Suppressor macrophage (primary cell): ENCODE measurements at regions not wholly inside any gene's neighbourhood (a gene's known extent, or its start where the extent isn't known, plus 50 kb on each side); places are given as distances from the start of the nearest gene placed in this dataset.
"Not testable (repeated sequence)": the region's sequence is repeated elsewhere in the genome, so short reads cannot be mapped to it uniquely, and the experiment has no call there.

Source experiments
- DNase-seq, 4 experiments: peaks; one replicate each; pipeline ENCODE4 v3.0.0-alpha.2; 2020 to 2022

DNA sequence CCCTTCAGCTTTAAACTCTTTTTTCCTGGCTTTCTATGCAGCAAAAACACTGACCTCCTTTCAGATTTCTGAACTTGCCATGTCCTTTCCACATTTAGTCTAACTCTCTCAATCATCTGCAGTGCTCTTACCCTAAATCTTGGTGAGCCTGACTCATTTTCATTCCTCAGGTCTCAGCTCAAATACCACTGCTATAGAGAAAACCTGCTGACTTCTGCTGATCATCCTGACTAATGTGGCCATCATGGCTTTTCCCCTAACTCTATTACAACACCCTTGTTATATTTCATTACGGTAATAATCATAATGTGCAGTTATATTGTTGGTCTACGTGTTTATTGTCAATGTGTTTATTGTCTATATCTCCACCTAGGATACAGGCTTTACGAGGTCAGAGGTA is 207.3 kb upstream of the OR4E1 start:
- DNase-seq: no peak

DNA sequence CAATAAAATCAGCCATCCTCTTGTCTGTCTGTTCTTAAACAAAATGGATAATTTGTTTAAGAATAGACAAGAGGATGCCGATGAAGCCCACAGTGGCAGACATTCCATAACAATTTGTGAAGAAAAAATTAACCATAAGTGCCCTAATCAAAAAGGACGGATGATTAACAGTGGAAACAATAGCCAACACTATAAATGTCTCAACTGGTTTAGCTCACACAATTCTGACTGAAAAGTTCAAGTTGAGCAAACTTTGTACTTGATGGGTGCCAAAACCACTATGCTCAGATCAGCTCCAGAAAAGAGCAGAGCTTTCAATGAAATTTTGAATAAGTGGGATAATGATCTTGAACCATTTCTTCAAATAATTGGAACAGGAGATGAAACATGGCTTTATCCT is 202.2 kb upstream of the OR4E1 start:
- no peak for DNase-seq

DNA sequence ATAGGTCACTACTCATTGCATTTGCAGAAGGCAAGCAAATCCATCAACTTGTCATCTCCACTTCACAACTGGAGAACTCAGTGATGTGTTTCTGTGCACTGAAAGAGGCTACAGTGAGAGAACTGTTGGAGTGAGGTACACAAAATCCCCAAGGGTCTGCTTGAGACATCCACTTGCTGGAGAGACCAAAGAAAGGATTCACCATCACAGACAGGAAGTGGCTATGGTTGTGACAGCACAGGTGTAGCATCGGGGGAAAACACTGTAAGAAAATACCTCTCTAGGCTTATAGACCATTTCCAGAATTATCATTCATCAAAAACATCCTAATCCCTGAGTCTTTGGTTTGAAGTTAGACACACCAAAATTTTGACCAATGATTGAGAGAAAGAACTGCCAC is 201.3 kb upstream of the OR4E1 start:
- DNase-seq: no peak

- DNase-seq: peak in 1 of 4 experiments; percentile 7
These were observed 200.5 kb upstream of the OR4E1 start for GRCh38 chr14:21874167-21874566.

GRCh38 chr14:21868442-21869046 is 194.9 kb upstream of the OR4E1 start:
- peak; percentile 37 to 64 (median 56) for DNase-seq

DNA sequence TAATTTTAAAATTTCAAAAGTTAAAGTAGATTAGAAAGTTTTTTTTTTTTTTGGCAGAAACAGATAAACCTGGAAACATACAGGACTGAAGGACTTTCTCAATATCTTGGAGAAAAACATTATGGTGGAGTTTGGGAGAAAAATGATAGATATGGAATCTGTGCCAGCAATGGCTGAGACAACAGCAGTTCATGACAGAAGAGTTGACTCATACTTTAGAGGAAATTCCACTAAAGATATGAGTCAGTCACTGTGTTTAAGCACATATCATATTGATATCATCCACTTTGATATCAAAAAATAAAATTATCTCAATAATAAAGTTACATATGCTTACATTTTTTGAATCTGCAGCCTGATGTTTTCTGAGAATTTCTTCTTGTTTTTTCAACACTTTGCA is 193.9 kb upstream of the OR4E1 start:
- no peak for DNase-seq

DNA sequence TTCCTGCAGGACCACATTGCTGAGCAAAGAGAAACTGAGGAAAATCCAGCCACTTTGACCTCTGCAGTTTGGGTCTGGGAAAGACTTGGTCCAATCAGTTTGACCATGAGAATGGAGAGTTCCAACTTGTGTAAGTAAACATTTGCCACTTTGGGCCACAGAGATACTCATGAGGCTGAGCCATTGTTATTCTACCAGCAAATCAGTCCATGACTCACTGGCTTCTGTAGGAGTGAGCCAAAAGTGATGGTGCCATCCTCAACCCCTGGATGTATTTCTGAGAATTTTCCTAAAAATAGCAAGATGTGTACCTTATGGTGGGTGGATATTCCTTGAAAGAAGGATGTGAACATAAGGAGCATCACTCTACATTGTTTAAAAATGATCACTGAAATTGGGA is 192.9 kb upstream of the OR4E1 start:
- DNase-seq: no peak

- DNase-seq: no peak
These were observed 189.7 kb upstream of the OR4E1 start for GRCh38 chr14:21863289-21863688.

GRCh38 chr14:21861153-21861552 is 187.5 kb upstream of the OR4E1 start:
- DNase-seq: no peak

GRCh38 chr14:21860172-21860571 is 186.6 kb upstream of the OR4E1 start:
- DNase-seq: peak; percentile 32 to 58 (median 44)

DNA sequence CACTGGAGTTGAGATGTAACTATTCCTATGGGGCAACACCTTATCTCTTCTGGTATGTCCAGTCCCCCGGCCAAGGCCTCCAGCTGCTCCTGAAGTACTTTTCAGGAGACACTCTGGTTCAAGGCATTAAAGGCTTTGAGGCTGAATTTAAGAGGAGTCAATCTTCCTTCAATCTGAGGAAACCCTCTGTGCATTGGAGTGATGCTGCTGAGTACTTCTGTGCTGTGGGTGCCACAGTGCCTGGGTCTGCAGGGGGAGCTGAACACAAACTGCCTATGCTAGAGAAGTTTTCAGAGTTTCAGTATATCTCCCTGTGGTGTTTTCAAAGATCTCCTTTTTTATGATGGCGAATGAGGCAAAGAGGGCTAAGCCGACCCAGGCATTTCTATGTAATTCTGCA is 179.2 kb upstream of the OR4E1 start:
- DNase-seq: no peak

- peak; percentile 43 to 70 (median 56) for DNase-seq
These were observed 178.5 kb upstream of the OR4E1 start for GRCh38 chr14:21852061-21852664.

- not testable (repeated sequence) for DNase-seq
These were observed 173.3 kb upstream of the OR4E1 start for GRCh38 chr14:21846902-21847301.

DNA sequence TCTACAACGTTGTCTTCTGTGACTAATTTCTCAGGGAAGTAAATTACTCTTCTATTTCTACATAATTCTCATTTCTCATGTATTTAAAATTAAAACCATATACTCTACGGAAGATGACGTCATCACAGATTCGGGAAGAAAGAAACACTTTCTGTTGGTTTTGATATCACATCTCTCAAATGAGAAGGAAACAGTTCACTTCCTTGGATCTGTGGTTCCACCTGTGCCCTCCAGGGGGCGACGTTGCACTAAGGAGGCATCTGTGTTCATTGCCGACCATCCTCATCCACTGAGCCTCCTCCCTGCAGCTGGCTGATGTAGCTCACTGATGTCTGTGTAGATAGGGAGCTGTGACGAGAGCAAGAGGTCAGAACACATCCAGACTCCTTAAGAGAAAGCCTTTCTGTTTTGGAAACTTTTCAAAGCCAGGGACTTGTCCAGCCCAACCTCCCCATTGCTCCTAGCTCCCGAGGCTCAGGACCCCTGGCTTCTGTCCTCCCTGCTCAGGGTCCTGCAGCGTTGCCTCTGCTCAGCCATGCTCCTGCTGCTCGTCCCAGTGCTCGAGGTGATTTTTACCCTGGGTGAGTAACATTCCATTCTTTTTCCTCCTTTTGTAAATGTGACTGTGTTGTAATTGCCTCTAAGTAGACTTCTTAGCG is 172.7 kb upstream of the OR4E1 start:
- peak; percentile 32 to 62 (median 55) for DNase-seq

DNA sequence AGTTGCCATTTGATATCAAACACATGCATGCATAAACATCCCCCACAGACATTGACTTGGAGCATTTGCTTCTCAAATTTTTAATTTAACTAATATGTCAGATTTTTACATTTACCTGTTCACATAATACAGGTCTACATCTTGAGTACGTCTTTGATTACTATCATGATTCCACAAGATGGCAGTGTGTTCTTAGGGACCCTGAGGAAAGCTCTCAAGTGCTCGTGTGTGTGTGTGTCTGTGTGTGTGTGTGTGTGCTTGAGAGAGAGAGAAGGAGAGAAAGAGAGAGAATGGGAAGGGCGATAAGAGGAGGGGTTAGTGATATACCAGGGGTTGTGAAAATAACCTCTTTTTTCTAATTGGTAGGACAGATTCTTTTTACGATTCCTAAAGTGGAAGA is 167.1 kb upstream of the OR4E1 start:
- DNase-seq: no peak

DNA sequence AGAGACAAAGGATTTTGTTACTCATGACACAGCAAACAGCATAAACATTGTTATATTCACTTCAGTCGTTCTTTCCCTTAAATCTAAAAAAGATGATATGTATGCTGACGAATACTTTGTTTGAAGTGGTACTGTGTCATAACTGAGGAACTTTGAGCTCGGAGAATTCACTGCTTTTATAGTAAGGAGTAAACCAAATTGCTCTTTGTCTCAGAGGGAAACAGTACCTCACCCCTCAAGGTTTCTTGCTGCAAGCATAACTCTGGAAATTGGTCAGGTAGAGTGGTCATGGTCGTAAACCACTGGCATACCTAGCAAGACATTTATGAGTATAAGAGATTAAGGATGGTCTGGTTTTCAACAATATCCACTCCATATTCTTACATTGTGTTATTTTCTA is 160.2 kb upstream of the OR4E1 start:
- no peak for DNase-seq

DNA sequence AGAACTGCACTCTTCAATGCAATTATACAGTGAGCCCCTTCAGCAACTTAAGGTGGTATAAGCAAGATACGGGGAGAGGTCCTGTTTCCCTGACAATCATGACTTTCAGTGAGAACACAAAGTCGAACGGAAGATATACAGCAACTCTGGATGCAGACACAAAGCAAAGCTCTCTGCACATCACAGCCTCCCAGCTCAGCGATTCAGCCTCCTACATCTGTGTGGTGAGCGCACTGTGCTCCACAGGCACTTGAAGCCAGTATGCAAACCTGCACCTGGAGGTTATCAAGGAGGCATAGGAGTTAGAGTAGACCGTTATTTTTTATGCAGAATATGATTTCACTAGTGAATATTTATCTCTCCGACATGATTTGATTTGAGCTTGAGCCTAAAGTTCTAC is 152.2 kb upstream of the OR4E1 start:
- no peak for DNase-seq

DNA sequence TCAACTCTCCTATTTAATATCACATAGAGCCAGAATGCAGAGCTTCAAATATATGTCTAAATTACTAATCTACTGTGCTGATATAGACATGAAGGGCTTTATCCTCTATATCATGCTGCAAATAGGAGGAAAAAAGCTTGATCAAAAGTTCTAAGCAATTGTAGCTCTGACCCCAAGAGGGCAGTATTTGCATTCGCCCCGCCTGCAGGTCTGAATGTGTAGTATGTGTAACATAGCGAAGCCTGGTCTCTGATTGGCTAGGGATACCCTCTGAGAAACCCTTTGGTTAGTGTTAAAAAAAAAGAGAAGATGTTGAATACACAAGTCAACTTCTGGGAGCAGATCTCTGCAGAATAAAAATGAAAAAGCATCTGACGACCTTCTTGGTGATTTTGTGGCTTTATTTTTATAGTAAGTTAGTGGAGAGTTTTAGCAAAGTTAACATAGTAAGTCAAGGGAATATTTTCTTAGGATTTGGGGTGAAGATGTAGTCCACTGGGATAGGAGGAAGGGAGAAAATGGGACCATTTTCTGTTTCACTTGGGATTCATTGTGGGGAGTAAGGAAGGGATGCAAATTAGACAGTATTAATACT is 151.6 kb upstream of the OR4E1 start:
- peak; percentile 19 to 58 (median 54) for DNase-seq

- DNase-seq: no peak
These were observed 148.5 kb upstream of the OR4E1 start for GRCh38 chr14:21822109-21822508.

DNA sequence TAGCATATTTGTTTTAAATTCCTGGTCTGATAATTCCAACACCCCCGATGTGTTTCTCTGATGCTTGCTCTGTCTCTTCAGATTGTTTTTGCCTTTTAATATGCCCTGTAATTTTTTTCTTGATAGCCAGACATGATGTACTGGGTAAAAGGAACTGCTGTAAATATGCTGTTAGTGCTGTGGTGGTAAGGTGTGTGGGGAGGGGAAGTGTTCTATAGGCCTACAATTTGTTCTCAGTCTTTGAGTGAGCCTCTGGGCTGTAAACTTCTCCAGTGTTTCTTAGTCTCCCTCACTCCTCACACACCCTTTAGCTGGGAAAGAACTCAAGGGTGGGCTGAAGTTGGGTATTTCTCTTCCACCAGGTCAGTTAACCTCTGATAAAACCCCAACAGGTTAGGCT is 147.0 kb upstream of the OR4E1 start:
- DNase-seq: no peak

DNA sequence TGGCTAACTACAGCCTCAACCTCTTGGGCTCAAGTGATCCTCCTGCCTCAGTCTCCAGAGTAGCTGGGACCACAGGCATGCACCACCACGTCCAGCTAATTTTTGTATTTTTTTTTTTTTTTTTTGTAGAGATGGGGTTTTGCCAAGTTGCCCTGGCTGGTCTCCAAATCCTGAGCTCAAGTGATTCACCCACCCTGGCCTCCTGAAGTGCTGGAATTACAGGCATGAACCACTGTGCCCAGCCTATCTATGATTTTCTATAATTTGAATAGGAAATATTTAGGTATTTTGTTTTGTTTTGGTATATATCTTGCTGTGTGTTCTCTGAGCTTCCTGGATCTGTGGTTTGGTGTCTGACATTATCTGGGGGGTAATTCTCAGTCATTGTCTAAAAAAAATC is 146.3 kb upstream of the OR4E1 start:
- not testable (repeated sequence) for DNase-seq

- not testable (repeated sequence) for DNase-seq
These were observed 143.4 kb upstream of the OR4E1 start for GRCh38 chr14:21817010-21817409.

GRCh38 chr14:21807975-21808374 is 134.4 kb upstream of the OR4E1 start:
- DNase-seq: no peak

GRCh38 chr14:21804981-21805380 is 131.4 kb upstream of the OR4E1 start:
- peak in 3 of 4 experiments; percentile 33 to 53 (median 34) for DNase-seq
